PC-9 (cell line): ENCODE measurements at regions not wholly inside any gene's neighbourhood (a gene's known extent, or its start where the extent isn't known, plus 50 kb on each side); places are given as distances from the start of the nearest gene placed in this dataset.

Source experiments
- EZH2 ChIP-seq: fragments of 200-600 bp; sonication (generic); IDR thresholded peaks from 2 replicates; pipeline ENCODE4 v1.8.0; 2017; ENCODE audit warnings: antibody characterized with exemption, low read depth
- TF ChIP-seq, protein P1 (sequence below): fragments of 200-600 bp; sonication (generic); conservative IDR thresholded peaks from 2 replicates; pipeline ENCODE4 v1.6.1; 2017; ENCODE audit warnings: mixed run types, antibody characterized with exemption, mild to moderate bottlenecking, moderate library complexity

- TF ChIP-seq, protein P1, sequence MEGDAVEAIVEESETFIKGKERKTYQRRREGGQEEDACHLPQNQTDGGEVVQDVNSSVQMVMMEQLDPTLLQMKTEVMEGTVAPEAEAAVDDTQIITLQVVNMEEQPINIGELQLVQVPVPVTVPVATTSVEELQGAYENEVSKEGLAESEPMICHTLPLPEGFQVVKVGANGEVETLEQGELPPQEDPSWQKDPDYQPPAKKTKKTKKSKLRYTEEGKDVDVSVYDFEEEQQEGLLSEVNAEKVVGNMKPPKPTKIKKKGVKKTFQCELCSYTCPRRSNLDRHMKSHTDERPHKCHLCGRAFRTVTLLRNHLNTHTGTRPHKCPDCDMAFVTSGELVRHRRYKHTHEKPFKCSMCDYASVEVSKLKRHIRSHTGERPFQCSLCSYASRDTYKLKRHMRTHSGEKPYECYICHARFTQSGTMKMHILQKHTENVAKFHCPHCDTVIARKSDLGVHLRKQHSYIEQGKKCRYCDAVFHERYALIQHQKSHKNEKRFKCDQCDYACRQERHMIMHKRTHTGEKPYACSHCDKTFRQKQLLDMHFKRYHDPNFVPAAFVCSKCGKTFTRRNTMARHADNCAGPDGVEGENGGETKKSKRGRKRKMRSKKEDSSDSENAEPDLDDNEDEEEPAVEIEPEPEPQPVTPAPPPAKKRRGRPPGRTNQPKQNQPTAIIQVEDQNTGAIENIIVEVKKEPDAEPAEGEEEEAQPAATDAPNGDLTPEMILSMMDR, result no peak
- TF ChIP-seq EZH2, result no peak
Measured at GRCh38 chr5:35367526-35367925, 137.2 kb upstream of the PRLR start.
